ENCODE measurements at regions not wholly inside any gene's neighbourhood (a gene's known extent, or its start where the extent isn't known, plus 50 kb on each side); places are given as distances from the start of the nearest gene placed in this dataset.

DNA sequence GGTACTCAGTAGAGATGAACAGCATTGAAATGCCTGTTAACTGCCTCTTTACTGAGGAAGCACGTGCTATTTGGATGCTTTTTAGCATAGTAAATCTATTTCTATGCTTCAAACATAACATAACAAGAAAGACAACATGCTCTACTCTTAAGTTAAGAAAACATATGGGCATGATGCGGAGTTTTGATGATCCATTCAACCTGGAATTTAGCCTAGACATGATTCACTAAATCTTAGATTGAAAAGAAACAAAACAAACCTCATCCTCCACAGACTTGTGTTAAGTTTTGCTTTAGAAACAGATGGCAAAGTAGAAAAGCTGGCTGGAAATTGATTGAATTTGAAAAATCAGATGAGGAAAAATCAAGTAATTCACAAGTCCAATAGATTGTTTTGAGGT lies 593.8 kb downstream of the OLFM4 start:
- H3K27me3 ChIP-seq (ENCODE audit: control insufficient read depth, insufficient read depth, low read length), result no peaks in the 10 kb centered on the region
- no peak overlapping the region for H3K4me3 ChIP-seq (ENCODE audit: low read length)
- H3K9me3 ChIP-seq (ENCODE audit: control insufficient read depth, low read depth, low read length), result no peaks in the 10 kb centered on the region
- no peaks in the 10 kb centered on the region for H3K36me3 ChIP-seq (ENCODE audit: control insufficient read depth, low read depth, low read length)
- H3K9ac ChIP-seq (ENCODE audit: low read length), result no peak overlapping the region
- H3K4me1 ChIP-seq (ENCODE audit: control insufficient read depth, low read depth, low read length), result no peaks in the 10 kb centered on the region
- H3K27ac ChIP-seq (ENCODE audit: low read length), result no peak overlapping the region

- Histone ChIP-seq H3K4me3 (ENCODE audit: low read length) (no peak overlapping the region), H3K36me3 (ENCODE audit: control insufficient read depth, low read depth, low read length) (no peaks in the 10 kb centered on the region), H3K27ac (ENCODE audit: low read length) (no peak overlapping the region), H3K4me1 (ENCODE audit: control insufficient read depth, low read depth, low read length) (no peaks in the 10 kb centered on the region), H3K9me3 (ENCODE audit: control insufficient read depth, low read depth, low read length) (no peaks in the 10 kb centered on the region), H3K27me3 (ENCODE audit: control insufficient read depth, insufficient read depth, low read length) (no peaks in the 10 kb centered on the region), H3K9ac (ENCODE audit: low read length) (no peak overlapping the region)
Measured at GRCh38 chr13:53623146-53623545, 594.5 kb downstream of the OLFM4 start.

GRCh38 chr13:53631511-53631910 lies 602.9 kb downstream of the OLFM4 start:
- Histone ChIP-seq H3K4me3 (ENCODE audit: low read length) (no peak overlapping the region), H3K27me3 (ENCODE audit: control insufficient read depth, insufficient read depth, low read length) (no peaks in the 10 kb centered on the region), H3K27ac (ENCODE audit: low read length) (no peak overlapping the region), H3K36me3 (ENCODE audit: control insufficient read depth, low read depth, low read length) (no peaks in the 10 kb centered on the region), H3K4me1 (ENCODE audit: control insufficient read depth, low read depth, low read length) (no peaks in the 10 kb centered on the region), H3K9me3 (ENCODE audit: control insufficient read depth, low read depth, low read length) (no peaks in the 10 kb centered on the region), H3K9ac (ENCODE audit: low read length) (no peak overlapping the region)

DNA sequence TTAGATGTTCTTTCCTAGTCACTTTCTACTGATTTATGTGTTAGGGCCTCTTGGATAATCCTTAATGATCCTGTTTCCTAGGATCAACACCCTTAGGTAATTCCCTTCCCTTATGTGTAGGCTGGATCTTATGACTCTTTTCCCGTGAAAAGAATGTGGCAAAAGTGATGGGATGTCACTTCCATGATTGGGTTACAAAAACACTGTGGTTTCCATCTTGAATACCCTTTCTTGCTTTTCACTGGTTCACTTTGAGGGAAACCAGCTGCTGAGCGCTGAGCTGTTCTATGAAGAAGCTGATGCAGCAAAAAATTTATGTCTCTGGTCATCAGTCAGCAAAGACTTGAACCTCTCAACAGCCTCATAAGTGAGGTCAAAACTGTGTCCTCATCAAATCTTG lies 609.4 kb downstream of the OLFM4 start:
- H3K4me1 ChIP-seq (ENCODE audit: control insufficient read depth, low read depth, low read length), result no peaks in the 10 kb centered on the region
- H3K9ac ChIP-seq (ENCODE audit: low read length), result no peak overlapping the region
- H3K27me3 ChIP-seq (ENCODE audit: control insufficient read depth, insufficient read depth, low read length), result no peaks in the 10 kb centered on the region
- no peak overlapping the region for H3K4me3 ChIP-seq (ENCODE audit: low read length)
- no peaks in the 10 kb centered on the region for H3K9me3 ChIP-seq (ENCODE audit: control insufficient read depth, low read depth, low read length)
- H3K36me3 ChIP-seq (ENCODE audit: control insufficient read depth, low read depth, low read length), result no peaks in the 10 kb centered on the region
- no peak overlapping the region for H3K27ac ChIP-seq (ENCODE audit: low read length)

DNA sequence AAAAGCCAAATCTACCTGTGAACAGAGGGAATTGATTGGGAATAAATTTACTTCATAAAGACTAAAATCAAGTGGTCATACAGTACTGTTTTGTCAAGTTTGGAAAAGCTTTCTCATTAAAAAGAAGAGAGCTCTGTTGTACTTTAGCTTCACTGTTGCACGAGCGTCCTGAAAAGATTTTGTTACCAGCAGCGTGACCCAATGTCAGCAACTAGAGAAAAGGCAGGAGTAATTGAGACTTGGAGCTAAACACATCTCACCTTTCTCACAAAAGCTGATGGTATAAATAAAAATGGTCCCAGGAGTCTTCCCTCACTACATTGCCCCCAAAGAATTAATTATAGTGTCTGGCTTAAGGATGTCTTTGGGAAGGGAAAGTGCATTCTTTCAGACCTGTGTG lies 613.7 kb downstream of the OLFM4 start:
- no peaks in the 10 kb centered on the region for H3K27me3 ChIP-seq (ENCODE audit: control insufficient read depth, insufficient read depth, low read length)
- H3K36me3 ChIP-seq (ENCODE audit: control insufficient read depth, low read depth, low read length), result no peaks in the 10 kb centered on the region
- no peak overlapping the region for H3K27ac ChIP-seq (ENCODE audit: low read length)
- H3K9ac ChIP-seq (ENCODE audit: low read length), result no peak overlapping the region
- H3K9me3 ChIP-seq (ENCODE audit: control insufficient read depth, low read depth, low read length), result no peaks in the 10 kb centered on the region
- H3K4me3 ChIP-seq (ENCODE audit: low read length), result no peak overlapping the region
- H3K4me1 ChIP-seq (ENCODE audit: control insufficient read depth, low read depth, low read length), result no peaks in the 10 kb centered on the region

DNA sequence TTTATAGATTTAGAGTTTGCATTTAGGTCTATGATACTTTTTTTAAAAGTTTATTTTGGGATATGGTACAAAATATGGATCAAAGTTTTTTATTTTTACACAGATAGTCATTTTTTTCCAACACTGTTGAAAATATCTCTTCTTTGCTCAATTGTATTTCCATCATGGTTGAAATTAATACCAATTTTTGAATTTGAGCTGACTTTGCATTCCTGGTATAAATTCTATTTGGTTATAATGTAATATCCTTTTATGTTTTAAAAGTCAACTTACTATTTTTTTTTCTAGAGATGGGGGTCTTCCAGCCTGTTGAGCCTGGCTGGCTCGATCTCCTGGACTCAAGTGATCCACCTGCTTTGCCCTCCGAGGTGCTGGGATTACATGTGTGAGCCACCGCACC lies 620.1 kb downstream of the OLFM4 start:
- Histone ChIP-seq H3K27ac (ENCODE audit: low read length) (no peak overlapping the region), H3K9ac (ENCODE audit: low read length) (no peak overlapping the region), H3K27me3 (ENCODE audit: control insufficient read depth, insufficient read depth, low read length) (no peaks in the 10 kb centered on the region), H3K4me3 (ENCODE audit: low read length) (no peak overlapping the region), H3K9me3 (ENCODE audit: control insufficient read depth, low read depth, low read length) (no peaks in the 10 kb centered on the region), H3K4me1 (ENCODE audit: control insufficient read depth, low read depth, low read length) (no peaks in the 10 kb centered on the region), H3K36me3 (ENCODE audit: control insufficient read depth, low read depth, low read length) (no peaks in the 10 kb centered on the region)

GRCh38 chr13:53672005-53672404 lies 643.4 kb downstream of the OLFM4 start:
- no peak overlapping the region for H3K27ac ChIP-seq (ENCODE audit: low read length)
- no peak overlapping the region for H3K9ac ChIP-seq (ENCODE audit: low read length)
- H3K27me3 ChIP-seq (ENCODE audit: control insufficient read depth, insufficient read depth, low read length), result no peaks in the 10 kb centered on the region
- H3K4me1 ChIP-seq (ENCODE audit: control insufficient read depth, low read depth, low read length), result no peaks in the 10 kb centered on the region
- no peaks in the 10 kb centered on the region for H3K9me3 ChIP-seq (ENCODE audit: control insufficient read depth, low read depth, low read length)
- H3K4me3 ChIP-seq (ENCODE audit: low read length), result no peak overlapping the region
- H3K36me3 ChIP-seq (ENCODE audit: control insufficient read depth, low read depth, low read length), result no peaks in the 10 kb centered on the region

GRCh38 chr13:53683146-53683545 lies 654.5 kb downstream of the OLFM4 start:
- Histone ChIP-seq H3K4me3 (ENCODE audit: low read length) (no peak overlapping the region), H3K9me3 (ENCODE audit: control insufficient read depth, low read depth, low read length) (no peaks in the 10 kb centered on the region), H3K4me1 (ENCODE audit: control insufficient read depth, low read depth, low read length) (peaks cover 3% of the 10 kb centered on the region), H3K27me3 (ENCODE audit: control insufficient read depth, insufficient read depth, low read length) (no peaks in the 10 kb centered on the region), H3K9ac (ENCODE audit: low read length) (no peak overlapping the region), H3K36me3 (ENCODE audit: control insufficient read depth, low read depth, low read length) (no peaks in the 10 kb centered on the region), H3K27ac (ENCODE audit: low read length) (no peak overlapping the region)

GRCh38 chr13:53683608-53684007 lies 655.0 kb downstream of the OLFM4 start:
- Histone ChIP-seq H3K4me3 (ENCODE audit: low read length) (no peak overlapping the region), H3K9me3 (ENCODE audit: control insufficient read depth, low read depth, low read length) (no peaks in the 10 kb centered on the region), H3K27ac (ENCODE audit: low read length) (no peak overlapping the region), H3K9ac (ENCODE audit: low read length) (no peak overlapping the region), H3K4me1 (ENCODE audit: control insufficient read depth, low read depth, low read length) (peaks cover 3% of the 10 kb centered on the region), H3K27me3 (ENCODE audit: control insufficient read depth, insufficient read depth, low read length) (no peaks in the 10 kb centered on the region), H3K36me3 (ENCODE audit: control insufficient read depth, low read depth, low read length) (no peaks in the 10 kb centered on the region)

DNA sequence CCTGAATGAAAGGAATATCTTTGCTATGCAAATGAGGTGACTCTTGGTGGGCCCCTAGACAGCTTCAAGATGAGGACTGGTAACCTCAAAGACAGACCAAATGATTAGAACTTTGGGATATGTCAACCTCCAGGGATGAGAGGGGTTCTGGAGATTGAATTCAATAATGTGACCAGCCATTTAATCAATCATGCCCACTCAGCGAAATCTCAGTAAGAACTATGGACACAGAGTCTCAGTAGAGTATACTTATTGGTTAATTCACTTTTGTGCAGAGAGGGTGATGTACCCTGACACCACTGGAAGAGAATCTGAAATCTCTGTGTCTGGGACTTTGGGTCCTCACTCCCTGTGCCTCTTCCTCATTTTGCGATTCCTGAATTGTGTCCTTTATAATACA lies 662.8 kb downstream of the OLFM4 start:
- H3K36me3 ChIP-seq (ENCODE audit: control insufficient read depth, low read depth, low read length), result no peaks in the 10 kb centered on the region
- H3K4me1 ChIP-seq (ENCODE audit: control insufficient read depth, low read depth, low read length), result peaks cover 20% of the 10 kb centered on the region
- no peak overlapping the region for H3K27ac ChIP-seq (ENCODE audit: low read length)
- H3K27me3 ChIP-seq (ENCODE audit: control insufficient read depth, insufficient read depth, low read length), result no peaks in the 10 kb centered on the region
- no peak overlapping the region for H3K9ac ChIP-seq (ENCODE audit: low read length)
- no peak overlapping the region for H3K4me3 ChIP-seq (ENCODE audit: low read length)
- no peaks in the 10 kb centered on the region for H3K9me3 ChIP-seq (ENCODE audit: control insufficient read depth, low read depth, low read length)

DNA sequence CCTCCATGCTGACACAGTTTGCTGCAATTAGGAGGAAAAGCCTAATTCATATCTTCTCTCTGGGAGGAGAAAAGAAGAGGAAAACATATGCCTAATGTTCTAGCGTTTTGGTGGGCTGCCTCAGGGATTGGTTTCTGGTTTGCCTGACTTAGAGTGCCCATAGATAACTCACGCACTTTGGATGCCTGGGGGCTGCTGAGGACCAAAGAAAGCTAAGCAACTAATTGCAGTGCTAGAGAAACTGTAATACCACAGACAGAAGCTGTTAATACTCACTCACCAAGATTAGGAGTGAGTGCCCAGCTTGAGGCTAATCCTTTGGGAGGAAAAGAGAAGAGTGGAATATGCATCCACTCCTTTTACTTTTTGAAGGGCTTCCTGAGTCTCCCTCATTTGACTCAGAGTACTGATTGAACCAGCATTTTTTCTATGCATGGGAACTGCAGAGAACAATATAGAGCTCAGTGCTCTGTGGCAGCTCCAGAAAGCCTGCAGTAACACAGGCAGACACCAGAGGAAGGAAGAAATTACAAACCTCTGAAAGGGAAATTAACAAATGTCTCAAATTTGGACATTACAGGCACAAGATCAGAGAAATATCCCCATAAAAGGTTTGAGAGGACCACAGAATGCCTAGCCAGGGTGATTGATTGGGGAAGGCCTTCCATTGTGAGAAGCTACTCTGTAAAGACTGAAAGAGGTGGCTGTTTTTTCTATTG lies 666.4 kb downstream of the OLFM4 start:
- Histone ChIP-seq H3K27ac (ENCODE audit: low read length) (no peak overlapping the region), H3K9ac (ENCODE audit: low read length) (no peak overlapping the region), H3K9me3 (ENCODE audit: control insufficient read depth, low read depth, low read length) (peaks cover 3% of the 10 kb centered on the region), H3K36me3 (ENCODE audit: control insufficient read depth, low read depth, low read length) (no peaks in the 10 kb centered on the region), H3K27me3 (ENCODE audit: control insufficient read depth, insufficient read depth, low read length) (no peaks in the 10 kb centered on the region), H3K4me1 (ENCODE audit: control insufficient read depth, low read depth, low read length) (peaks cover 20% of the 10 kb centered on the region), H3K4me3 (ENCODE audit: low read length) (no peak overlapping the region)

- Histone ChIP-seq H3K4me3 (ENCODE audit: low read length) (no peak overlapping the region), H3K27ac (ENCODE audit: low read length) (no peak overlapping the region), H3K9ac (ENCODE audit: low read length) (no peak overlapping the region), H3K4me1 (ENCODE audit: control insufficient read depth, low read depth, low read length) (no peaks in the 10 kb centered on the region), H3K9me3 (ENCODE audit: control insufficient read depth, low read depth, low read length) (no peaks in the 10 kb centered on the region), H3K27me3 (ENCODE audit: control insufficient read depth, insufficient read depth, low read length) (no peaks in the 10 kb centered on the region), H3K36me3 (ENCODE audit: control insufficient read depth, low read depth, low read length) (no peaks in the 10 kb centered on the region)
Measured at GRCh38 chr13:53703371-53704080, 674.9 kb downstream of the OLFM4 start.

Data from iPS-18a (cell line).